ENCODE measurements at regions not wholly inside any gene's neighbourhood (a gene's known extent, or its start where the extent isn't known, plus 50 kb on each side); places are given as distances from the start of the nearest gene placed in this dataset.

DNA sequence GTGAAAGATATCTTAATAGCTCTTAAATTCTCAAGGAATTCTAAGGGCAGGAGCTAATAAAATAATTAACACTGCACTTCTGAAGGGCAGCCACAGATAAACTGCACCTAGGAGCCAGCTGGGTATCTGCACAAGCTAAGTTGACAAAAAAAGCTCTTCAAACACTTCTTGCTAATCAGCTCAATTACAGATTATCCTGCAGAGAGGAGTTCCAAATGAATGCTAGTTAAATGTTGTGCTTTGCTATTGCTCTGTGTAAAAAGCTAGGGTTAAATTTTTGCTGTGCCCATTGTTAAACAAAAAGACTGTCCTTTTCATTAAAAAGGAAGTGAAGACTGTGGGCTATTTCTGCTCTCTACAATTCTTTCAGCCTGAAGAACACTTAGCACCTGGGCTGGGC, 158.5 kb upstream of the SHISA6 start:
- DNase-seq (ENCODE audit: low read depth in 2 of 3, low spot score in 2 of 3) = no peak

DNA sequence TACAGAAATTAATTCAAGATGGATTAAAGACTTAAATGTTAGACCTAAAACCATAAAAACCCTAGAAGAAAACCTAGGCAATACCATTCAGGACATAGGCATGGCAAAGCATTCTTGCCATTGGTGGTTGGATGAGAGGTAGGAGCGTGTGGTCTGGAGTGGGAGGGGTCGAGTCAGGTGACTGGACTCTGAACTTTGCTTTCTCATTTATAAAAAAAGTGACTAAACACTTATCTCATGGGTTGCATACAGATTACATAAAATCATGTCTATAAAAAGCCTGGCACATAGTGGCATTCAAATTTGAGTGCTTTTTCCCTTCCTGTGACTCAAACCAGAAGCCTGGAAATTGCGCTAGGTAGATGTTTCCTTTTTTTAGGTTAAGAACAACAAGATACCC, 159.7 kb upstream of the SHISA6 start:
- no peak for DNase-seq (ENCODE audit: low read depth in 2 of 3, low spot score in 2 of 3)

DNA sequence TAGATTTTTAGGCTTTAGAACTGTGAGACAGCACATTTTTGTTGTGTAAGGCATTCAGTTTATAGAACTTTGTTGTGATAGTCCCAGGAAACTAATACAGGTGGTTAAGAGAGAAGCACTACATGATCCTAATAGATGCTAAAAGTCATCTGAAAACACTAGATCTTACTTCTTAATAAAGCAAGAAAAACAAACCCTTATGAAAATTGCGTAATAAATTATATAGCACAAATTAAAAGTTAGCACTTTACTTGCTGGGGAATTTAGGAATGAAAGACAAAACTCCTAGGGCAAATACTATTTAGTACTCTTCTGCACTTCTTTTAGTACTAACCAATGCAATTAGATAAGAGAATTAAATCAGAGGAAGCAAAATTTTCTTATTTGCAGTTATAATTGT, 163.3 kb upstream of the SHISA6 start:
- no peak for DNase-seq (ENCODE audit: low read depth in 2 of 3, low spot score in 2 of 3)

DNA sequence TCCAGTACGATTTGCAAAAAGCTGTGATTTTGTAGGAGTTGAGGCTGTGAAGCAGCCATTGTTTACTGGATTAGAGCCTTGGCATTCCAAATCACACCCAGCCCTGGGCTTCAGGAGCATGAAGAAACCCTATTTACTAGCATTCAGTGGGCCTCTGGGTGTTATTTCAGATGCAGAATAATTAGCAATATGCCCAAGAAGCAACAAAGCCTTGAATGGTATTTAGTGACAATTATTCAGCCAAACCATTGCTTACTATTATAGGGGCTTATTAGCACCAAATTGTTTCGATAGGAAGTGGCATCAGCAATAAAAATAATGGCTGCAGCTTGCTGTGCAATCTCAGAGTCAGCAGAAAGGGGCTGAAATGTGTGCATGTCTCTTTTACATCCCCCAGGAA, 166.6 kb upstream of the SHISA6 start:
- DNase-seq (ENCODE audit: low read depth in 2 of 3, low spot score in 2 of 3) = no peak

DNA sequence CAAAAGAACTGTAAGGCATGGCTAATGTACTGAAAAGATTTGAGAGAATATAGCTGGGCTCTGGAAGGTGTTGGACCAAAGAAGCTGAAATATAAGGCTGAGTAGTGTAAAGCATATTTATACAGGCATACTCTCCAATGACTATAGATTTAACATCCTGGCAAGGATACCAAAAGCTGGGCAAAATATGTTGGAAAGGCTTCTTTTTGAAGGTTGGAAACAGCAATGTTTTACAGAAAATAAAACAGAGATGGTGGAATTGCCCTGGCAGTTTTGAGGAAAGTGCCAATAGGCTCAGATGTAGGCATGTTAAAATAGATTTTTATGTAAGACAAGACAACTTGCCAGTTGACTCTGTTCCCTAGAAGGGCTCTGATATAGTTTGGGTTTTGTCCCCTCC, 184.1 kb upstream of the SHISA6 start:
- no peak for DNase-seq (ENCODE audit: low read depth in 2 of 3, low spot score in 2 of 3)

DNA sequence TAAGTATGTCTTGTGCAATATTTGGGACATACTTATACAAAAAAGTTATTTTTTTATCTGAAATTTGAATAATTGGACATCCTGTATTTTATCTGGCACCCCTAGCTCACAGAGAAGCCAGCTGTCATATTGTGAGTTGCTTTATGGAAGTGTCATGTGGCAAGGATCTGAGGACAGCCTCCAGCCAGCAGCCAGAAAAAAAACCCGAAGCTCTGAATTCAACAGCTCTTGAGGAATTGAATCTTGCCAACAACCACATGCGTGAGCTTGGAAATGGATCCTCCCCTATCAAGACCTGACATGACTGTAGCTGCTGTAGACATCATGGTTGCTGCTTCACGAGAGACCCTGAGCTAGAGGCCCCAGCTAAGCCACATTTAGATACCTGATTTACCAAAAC, 187.2 kb upstream of the SHISA6 start:
- DNase-seq (ENCODE audit: low read depth in 2 of 3, low spot score in 2 of 3) = no peak

DNA sequence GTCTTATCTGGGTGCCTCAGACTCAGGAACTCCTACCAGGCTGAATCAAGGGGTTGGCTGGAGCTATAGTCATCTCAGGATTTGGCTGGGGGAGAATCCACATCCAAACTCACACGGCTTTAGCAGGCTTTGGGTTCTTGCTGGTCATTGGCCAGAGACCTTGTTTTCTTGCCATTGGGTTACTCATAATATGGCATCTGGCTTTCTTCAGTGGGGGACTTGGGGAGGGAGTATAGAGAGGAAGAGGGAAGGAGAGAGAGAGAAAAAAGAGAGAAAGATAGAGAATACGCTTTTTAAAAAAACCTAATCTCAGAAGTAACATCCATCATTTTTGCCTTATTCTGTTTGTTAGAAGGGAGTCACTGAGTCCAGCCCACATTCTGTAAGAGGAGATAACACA, 191.5 kb upstream of the SHISA6 start:
- DNase-seq (ENCODE audit: low read depth in 2 of 3, low spot score in 2 of 3) = no peak

- DNase-seq (ENCODE audit: low read depth in 2 of 3, low spot score in 2 of 3) = no peak
These were observed 193.8 kb upstream of the SHISA6 start for GRCh38 chr17:11047228-11047627.

- no peak for DNase-seq (ENCODE audit: low read depth in 2 of 3, low spot score in 2 of 3)
These were observed 201.5 kb upstream of the PIRT start for GRCh38 chr17:11039342-11039741.

DNA sequence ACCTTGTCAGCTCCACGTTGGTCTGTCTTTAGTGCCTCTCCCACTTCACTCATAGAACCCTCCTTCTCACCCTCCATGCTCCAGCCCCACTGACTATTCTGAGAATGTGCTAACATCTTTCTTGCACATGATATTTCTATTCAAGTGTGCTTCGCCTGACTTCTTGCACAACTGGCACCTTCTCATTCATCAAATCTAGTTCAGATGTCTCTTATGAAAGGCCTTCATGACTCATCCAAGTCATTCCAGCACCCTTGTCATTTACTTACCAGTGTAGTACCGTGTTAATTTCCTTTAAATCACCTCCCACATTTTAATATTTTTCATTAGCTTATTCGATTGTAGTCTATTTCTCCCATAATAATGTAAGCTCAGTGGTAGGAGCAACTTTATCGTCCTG, 197.8 kb upstream of the PIRT start:
- DNase-seq (ENCODE audit: low read depth in 2 of 3, low spot score in 2 of 3) = no peak

DNA sequence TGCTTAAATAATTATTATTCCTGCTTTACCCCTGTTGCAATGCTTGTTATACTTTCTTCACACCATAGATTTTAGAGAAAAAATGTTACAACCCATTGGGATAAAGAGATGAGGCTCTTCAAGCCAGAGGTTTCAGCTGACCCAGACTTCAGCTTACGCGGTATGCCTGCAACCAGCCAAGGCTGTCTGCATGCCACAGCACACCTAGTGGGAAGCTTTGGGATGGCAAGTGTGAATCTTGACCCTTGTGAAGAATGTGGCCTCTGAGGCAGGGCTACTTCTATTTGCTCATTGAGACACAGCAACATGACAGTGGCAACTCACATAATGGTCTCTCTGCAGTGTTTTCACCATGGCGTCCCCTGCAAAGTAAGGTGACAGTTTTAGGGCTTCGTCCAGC, 193.9 kb upstream of the PIRT start:
- no peak for DNase-seq (ENCODE audit: low read depth in 2 of 3, low spot score in 2 of 3)

DNA sequence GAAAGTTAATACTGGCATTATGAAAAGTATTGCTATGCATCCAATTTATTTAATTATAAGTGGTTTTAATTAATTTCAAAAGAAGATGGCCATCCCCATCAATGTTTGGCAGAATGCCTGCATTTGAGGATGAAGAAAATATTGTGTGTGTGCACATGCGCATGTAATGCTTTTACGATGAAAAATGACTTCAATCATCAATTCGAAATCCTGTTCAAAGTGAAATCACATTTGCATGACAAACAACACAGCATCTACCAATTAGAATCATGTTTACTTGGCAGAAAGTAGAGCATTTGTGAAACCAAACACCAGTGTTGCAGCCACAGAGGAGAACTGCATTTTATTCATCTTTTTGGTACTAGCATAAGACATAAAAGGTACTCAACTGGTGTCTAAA, 191.9 kb upstream of the PIRT start:
- no peak for DNase-seq (ENCODE audit: low read depth in 2 of 3, low spot score in 2 of 3)

DNA sequence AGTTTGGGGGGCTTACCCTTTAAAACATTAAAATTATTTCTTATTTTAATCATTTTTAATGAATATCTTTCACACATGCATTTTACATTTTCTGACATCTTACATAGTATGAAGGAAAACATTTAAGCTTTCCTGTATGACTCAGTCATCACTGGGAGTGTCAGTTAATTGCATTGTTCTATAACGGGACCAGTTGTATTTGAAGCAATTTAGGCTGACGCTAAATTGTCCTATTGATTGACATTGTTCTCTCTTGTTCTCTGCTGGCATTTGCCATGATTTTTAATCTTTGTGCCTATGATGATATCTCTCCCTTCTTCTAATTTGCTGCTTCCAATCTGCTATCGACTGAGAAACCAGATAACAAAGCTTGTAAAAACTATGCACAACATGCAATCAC, 190.5 kb upstream of the PIRT start:
- no peak for DNase-seq (ENCODE audit: low read depth in 2 of 3, low spot score in 2 of 3)

GRCh38 chr17:11026903-11027302, 189.0 kb upstream of the PIRT start:
- DNase-seq (ENCODE audit: low read depth in 2 of 3, low spot score in 2 of 3) = no peak

GRCh38 chr17:11023639-11024479, 186.0 kb upstream of the PIRT start:
- no peak for DNase-seq (ENCODE audit: low read depth in 2 of 3, low spot score in 2 of 3)

DNA sequence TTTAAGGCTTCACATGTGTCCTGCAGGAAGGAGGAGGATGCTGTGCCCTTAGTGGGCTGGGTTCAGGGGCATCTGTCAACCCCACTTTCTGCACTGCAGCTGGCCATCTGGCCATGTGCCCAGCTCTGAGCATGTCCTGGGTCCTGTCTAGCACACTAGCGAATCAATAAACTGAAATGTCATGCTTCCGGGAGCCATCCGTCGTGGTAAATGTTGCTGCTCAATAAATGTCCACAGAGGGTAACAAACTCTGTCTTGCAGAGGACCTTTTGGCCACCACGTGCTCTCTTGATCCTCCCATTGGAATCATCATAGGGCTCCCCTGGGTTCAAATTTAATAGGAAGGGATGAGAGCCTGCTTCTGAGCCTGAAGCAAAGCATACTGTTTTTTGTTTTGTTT, 168.6 kb upstream of the PIRT start:
- no peak for DNase-seq (ENCODE audit: low read depth in 2 of 3, low spot score in 2 of 3)

- DNase-seq (ENCODE audit: low read depth in 2 of 3, low spot score in 2 of 3) = no peak
These were observed 168.1 kb upstream of the PIRT start for GRCh38 chr17:11005940-11006339.

DNA sequence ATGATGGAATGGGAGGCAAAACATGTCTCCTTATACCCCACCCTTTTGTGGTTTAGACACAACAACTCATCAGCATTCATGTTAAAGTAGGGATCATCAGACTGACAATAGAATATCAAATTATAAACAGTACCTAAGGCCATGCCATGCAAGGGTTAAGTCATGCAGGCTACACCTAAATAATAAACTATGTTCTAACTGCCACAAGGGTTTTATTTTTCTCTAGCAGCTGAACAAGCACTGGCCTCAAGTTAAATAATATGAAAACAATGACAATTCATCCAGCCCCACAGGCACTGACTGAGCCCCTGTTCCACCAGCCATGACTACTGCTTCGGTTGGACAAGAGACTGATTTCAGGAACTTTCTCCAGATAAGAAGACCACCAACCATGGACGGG, 164.5 kb upstream of the PIRT start:
- DNase-seq (ENCODE audit: low read depth in 2 of 3, low spot score in 2 of 3) = no peak

GRCh38 chr17:11001651-11002050, 163.8 kb upstream of the PIRT start:
- DNase-seq (ENCODE audit: low read depth in 2 of 3, low spot score in 2 of 3) = no peak

- DNase-seq (ENCODE audit: low read depth in 2 of 3, low spot score in 2 of 3) = no peak
These were observed 161.6 kb upstream of the PIRT start for GRCh38 chr17:10999484-10999883.

- no peak for DNase-seq (ENCODE audit: low read depth in 2 of 3, low spot score in 2 of 3)
These were observed 155.2 kb upstream of the PIRT start for GRCh38 chr17:10993126-10993525.

- DNase-seq (ENCODE audit: low read depth in 2 of 3, low spot score in 2 of 3) = no peak
These were observed 154.4 kb upstream of the PIRT start for GRCh38 chr17:10992106-10992880.
